ENCODE measurements at regions not wholly inside any gene's neighbourhood (a gene's known extent, or its start where the extent isn't known, plus 50 kb on each side); places are given as distances from the start of the nearest gene placed in this dataset.

- Histone ChIP-seq H3K4me1 (no peaks in the 10 kb centered on the region), H3K27me3 (no peaks in the 10 kb centered on the region), H3K9me3 (no peaks in the 10 kb centered on the region), H3K4me3 (no peak overlapping the region), H3K27ac (peak overlapping the region in 1 of 4 donors; percentile 35), H3K36me3 (no peaks in the 10 kb centered on the region)
- 57 to 66% methylated on average over 2 of the region's 2 CpGs for WGBS, 2 donors
- DNase-seq (no peak), ATAC-seq (ENCODE audit: low FRiP score in 2 of 2) (no peak)
- no peak for TF ChIP-seq POLR2AphosphoS5 (IDR thresholded peaks at IDR 0.05)
- no peak for TF ChIP-seq CTCF (IDR thresholded peaks at IDR 0.05)
- TF ChIP-seq POLR2A (IDR thresholded peaks at IDR 0.05) = no peak
- no peak for TF ChIP-seq EP300 (IDR thresholded peaks at IDR 0.05)
Measured at GRCh38 chr12:91316907-91317269, 134.3 kb upstream of the DCN start.

GRCh38 chr12:91316161-91316906 lies 133.7 kb upstream of the DCN start:
- Histone ChIP-seq H3K27ac (no peak overlapping the region), H3K4me1 (no peaks in the 10 kb centered on the region), H3K9me3 (no peaks in the 10 kb centered on the region), H3K27me3 (no peaks in the 10 kb centered on the region), H3K36me3 (no peaks in the 10 kb centered on the region), H3K4me3 (no peak overlapping the region)
- no peak for DNase-seq
- TF ChIP-seq CTCF (IDR thresholded peaks at IDR 0.05) = no peak
- TF ChIP-seq EP300 (IDR thresholded peaks at IDR 0.05) = no peak
- no peak for TF ChIP-seq POLR2AphosphoS5 (IDR thresholded peaks at IDR 0.05)
- TF ChIP-seq POLR2A (IDR thresholded peaks at IDR 0.05) = no peak
- ATAC-seq (ENCODE audit: low FRiP score in 2 of 2) = no peak
- WGBS, 2 donors = 89 to 100% methylated on average over 1 of the region's 1 CpG

GRCh38 chr12:91311081-91311480 lies 128.5 kb upstream of the DCN start:
- Histone ChIP-seq H3K4me3 (no peak overlapping the region), H3K9me3 (no peaks in the 10 kb centered on the region), H3K27me3 (no peaks in the 10 kb centered on the region), H3K4me1 (no peaks in the 10 kb centered on the region), H3K27ac (no peak overlapping the region), H3K36me3 (no peaks in the 10 kb centered on the region)
- DNase-seq (no peak), ATAC-seq (ENCODE audit: low FRiP score in 2 of 2) (no peak)
- TF ChIP-seq EP300 (IDR thresholded peaks at IDR 0.05) (no peak), CTCF (IDR thresholded peaks at IDR 0.05) (no peak), POLR2AphosphoS5 (IDR thresholded peaks at IDR 0.05) (no peak), POLR2A (IDR thresholded peaks at IDR 0.05) (no peak)
- WGBS, 2 donors = 91 to 92% methylated on average over 2 of the region's 2 CpGs

GRCh38 chr12:91309450-91309849 lies 126.8 kb upstream of the DCN start:
- Histone ChIP-seq H3K36me3 (no peaks in the 10 kb centered on the region), H3K9me3 (no peaks in the 10 kb centered on the region), H3K27me3 (no peaks in the 10 kb centered on the region), H3K4me3 (no peak overlapping the region), H3K4me1 (no peaks in the 10 kb centered on the region), H3K27ac (no peak overlapping the region)
- TF ChIP-seq POLR2AphosphoS5 (IDR thresholded peaks at IDR 0.05) (no peak), EP300 (IDR thresholded peaks at IDR 0.05) (no peak), CTCF (IDR thresholded peaks at IDR 0.05) (no peak), POLR2A (IDR thresholded peaks at IDR 0.05) (no peak)
- 56 to 68% methylated on average over 2 of the region's 2 CpGs for WGBS, 2 donors
- ATAC-seq (ENCODE audit: low FRiP score in 2 of 2) = no peak
- no peak for DNase-seq
